Astrocyte of the spinal cord (primary cell): ENCODE measurements at regions not wholly inside any gene's neighbourhood (a gene's known extent, or its start where the extent isn't known, plus 50 kb on each side); places are given as distances from the start of the nearest gene placed in this dataset.
A peak's percentile ranks its signal among the peaks of the same experiment; 100 is the strongest.
"Not testable (repeated sequence)": the region's sequence is repeated elsewhere in the genome, so short reads cannot be mapped to it uniquely, and the experiment has no call there.

Experiments
- DNase-seq: peaks from one replicate; pipeline ENCODE4 v3.0.0; 2011; ENCODE audit warnings: low read depth, low spot score
- H3K4me3 ChIP-seq: 2 replicates; pipeline ENCODE4 v1.5.1; 2011; ENCODE audit warnings: low read depth, mild to moderate bottlenecking, low read length, moderate library complexity
- CTCF ChIP-seq: IDR thresholded peaks from 2 replicates; pipeline ENCODE4 v1.5.1; 2012; ENCODE audit warnings: low read depth, mild to moderate bottlenecking, low read length, inconsistent platforms
- in situ Hi-C: cut with HindIII; loops from 2 replicates; pipeline ENCODE4 v1.10.0; 2017; ENCODE audit warnings: low sequenced_read_pairs

DNA sequence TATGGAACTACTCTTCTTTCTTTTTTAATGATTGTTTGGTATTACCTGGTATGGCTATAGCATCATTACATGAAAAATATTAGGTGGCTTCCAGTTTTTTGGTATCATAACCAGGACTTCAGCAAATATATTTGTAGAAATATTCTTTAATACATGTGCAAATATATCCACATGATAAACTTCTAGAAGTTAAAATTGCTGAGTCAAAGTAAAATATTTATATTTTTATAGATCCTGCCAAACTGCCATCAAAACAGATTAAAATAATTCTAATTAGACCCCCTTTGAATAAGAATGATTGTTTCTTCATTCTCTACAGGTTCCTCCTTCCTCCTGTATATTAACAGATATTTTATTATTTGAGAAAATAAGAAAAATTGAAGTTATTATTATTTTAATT, 708.5 kb upstream of the INTU start:
- no peak overlapping the region for H3K4me3 ChIP-seq
- no peak for TF ChIP-seq CTCF
- in situ Hi-C loops: no loop called here
- no peak for DNase-seq

DNA sequence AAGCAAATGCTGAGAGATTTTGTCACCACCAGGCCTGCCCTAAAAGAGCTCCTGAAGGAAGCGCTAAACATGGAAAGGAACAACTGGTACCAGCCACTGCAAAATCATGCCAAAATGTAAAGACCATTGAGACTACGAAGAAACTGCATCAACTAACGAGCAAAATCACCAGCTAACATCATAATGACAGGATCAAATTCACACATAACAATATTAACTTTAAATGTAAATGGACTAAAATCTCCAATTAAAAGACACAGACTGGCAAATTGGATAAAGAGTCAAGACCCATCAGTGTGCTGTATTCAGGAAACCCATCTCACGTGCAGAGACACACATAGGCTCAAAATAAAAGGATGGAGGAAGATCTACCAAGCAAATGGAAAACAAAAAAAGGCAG, 702.7 kb upstream of the INTU start:
- H3K4me3 ChIP-seq, in situ Hi-C loops, DNase-seq: not testable (repeated sequence)

GRCh38 chr4:126935801-126936200, 697.0 kb upstream of the INTU start:
- no peak for DNase-seq
- in situ Hi-C loops: no loop called here
- no peak for TF ChIP-seq CTCF
- H3K4me3 ChIP-seq: no peak overlapping the region

DNA sequence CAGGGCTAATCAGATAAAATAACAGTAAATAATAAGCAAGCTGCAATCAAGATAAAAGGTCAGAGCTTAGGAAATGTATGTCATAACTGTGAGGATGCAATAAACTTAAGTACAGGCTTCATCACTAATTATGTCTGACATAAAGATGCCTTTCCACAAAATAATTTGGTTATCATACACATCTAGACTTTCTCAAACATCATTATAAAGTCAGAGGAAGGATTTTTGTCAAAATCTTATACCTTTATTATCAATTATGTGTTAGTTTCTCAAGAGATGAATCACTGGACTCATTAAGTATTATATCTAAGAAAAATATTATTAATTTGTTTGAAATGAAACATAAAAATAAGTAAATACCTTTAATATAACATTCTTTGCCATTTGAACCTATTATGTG, 695.4 kb upstream of the INTU start:
- TF ChIP-seq CTCF: no peak
- no peak for DNase-seq
- in situ Hi-C loops: no loop called here
- no peak overlapping the region for H3K4me3 ChIP-seq

- no peak for TF ChIP-seq CTCF
- in situ Hi-C loops: no loop called here
- DNase-seq: no peak
- no peak overlapping the region for H3K4me3 ChIP-seq
Measured at GRCh38 chr4:126937846-126938422, 694.8 kb upstream of the INTU start.

DNA sequence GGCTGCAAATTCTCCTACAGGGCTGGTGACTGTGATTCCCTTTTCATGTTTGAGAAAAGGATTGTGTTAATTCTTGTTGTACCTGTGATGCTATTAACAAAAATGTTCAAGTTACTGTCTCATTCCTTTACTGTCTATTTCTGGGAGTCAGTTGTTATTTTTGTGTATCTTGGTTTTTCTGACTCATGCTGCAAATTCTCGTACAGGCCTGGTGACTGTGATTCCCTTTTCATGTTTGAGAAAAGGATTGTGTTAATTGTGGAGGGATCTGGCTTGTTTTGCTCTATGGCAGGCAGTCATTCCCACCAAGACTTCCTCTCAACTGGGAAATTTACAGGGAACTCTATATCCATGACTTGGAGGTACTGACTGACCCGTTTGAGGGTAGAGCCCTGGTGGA, 693.4 kb upstream of the INTU start:
- in situ Hi-C loops: no loop called here
- no peak overlapping the region for H3K4me3 ChIP-seq
- peak; percentile 67 for DNase-seq
- no peak for TF ChIP-seq CTCF

GRCh38 chr4:126947536-126947935, 685.2 kb upstream of the INTU start:
- TF ChIP-seq CTCF: no peak
- DNase-seq: no peak
- in situ Hi-C loops: no loop called here
- H3K4me3 ChIP-seq: no peak overlapping the region
